Renal pelvis (tissue), 1 donor: ENCODE measurements at regions not wholly inside any gene's neighbourhood (a gene's known extent, or its start where the extent isn't known, plus 50 kb on each side); places are given as distances from the start of the nearest gene placed in this dataset.

Experiments
- DNase-seq: peaks from one replicate; pipeline ENCODE4 v3.0.0-alpha.2; 2013

DNA sequence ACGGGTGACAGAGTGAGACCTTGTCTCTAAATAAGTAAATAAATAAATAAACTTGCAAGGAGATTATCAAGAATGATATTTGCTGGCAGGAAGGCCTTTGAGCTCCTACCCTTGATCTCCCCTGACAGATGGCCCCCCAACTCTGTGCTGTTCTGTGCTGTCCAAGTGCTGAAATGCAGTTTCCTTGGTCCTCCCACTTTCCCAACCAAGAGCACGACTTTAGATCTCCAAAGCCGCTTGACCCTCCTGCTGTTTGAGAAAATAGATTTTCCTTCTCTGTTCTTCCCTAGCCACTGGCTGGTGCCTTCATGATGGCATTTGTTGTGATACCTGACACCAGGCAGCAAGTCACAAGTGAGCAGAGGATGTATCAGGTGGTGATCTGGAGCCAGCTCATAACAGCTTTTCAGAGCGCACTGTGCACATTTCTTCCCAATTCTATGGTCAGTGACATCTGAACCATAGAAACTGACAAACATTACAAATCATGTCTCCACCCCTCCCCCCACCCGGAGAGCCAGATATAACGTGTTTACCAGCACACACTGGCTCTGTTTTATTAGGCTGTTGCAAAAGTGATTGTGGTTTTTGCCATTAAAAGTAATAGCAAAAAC lies 80.0 kb upstream of the PUM3 start:
- peak; percentile 34 for DNase-seq

DNA sequence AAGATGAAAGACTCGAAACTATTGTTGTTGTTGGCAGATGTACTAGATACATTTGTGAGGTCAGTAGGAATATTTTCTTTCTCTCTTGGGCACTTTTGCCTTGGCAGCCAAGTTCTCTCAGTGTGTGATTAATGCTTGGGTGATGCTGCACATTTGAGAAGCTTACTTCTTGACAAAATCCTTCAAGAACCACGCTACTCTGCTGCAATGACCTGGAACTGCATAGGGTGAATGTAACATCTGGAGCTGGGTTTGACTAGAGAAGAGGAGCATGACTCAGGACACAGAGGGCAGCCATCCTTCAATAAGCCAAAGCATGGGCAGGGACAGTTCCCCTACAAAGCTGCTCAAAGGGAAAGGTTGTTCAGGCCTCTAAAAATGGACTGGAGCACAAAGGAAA lies 75.5 kb upstream of the PUM3 start:
- no peak for DNase-seq

DNA sequence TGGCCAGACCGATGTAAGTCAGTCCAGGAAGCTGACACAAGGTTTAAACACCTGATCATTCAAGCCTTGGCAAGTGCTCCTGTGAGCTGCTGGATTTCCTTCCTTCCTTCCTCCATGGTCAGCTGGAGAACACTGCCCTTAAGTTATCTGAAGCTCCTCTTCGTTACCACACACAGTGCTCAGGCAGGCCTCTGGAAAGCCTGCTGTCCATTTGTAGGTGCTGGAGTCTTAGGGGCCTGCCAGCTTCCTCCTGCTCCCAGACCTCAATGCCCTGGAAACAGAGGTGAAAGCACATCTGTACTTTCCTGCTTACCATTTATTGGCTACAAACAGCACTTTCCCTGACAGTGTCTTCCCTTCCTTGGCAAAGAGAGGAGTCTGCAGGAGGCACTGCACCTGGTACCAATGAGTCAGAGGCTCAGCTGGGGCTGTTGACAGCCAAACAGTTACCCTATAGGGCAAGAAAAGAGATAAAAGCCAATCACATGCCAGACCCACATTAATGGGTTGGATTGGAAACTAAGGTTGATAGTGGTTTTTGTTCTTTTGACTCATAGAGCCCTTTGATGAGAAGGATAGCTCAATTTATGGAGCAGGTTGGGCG lies 72.6 kb upstream of the PUM3 start:
- DNase-seq, result no peak

DNA sequence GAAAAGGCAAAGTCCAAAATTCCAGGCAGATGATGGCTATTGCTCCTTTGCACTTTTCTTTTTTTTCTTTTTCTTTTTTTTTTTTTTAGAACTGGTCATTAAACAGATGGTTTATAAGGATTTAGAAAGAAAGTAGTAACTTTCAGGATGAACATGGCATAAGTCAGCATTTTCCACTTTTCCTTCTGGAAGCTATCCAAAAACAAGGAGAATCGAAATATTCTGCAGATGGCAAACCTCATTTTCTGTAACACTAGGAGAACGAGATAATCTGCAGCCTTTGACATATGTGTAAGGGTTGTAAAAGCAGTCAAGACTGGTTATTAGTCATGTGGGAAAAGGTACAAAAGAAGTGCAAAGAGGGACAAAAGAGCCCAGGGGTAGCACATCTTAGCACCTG lies 69.1 kb upstream of the PUM3 start:
- no peak for DNase-seq

DNA sequence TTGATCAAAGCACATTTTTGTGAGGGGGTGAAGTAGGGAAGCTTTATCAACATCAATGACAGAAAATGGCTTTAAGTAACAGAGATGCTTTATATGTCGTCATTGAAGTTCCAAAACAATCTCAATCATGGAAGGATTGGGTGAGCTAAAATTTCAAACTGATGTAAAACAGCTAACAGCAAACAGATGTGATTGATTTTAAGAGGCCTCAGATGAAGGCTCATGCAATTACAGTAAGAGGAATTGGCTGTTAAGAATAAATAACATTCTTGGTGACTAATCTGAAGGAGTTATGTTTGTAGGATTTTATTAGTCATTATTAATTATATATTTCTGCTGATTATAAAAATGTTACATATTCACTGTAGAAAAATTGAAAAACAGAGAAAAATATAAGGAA lies 63.5 kb upstream of the PUM3 start:
- DNase-seq, result no peak

DNA sequence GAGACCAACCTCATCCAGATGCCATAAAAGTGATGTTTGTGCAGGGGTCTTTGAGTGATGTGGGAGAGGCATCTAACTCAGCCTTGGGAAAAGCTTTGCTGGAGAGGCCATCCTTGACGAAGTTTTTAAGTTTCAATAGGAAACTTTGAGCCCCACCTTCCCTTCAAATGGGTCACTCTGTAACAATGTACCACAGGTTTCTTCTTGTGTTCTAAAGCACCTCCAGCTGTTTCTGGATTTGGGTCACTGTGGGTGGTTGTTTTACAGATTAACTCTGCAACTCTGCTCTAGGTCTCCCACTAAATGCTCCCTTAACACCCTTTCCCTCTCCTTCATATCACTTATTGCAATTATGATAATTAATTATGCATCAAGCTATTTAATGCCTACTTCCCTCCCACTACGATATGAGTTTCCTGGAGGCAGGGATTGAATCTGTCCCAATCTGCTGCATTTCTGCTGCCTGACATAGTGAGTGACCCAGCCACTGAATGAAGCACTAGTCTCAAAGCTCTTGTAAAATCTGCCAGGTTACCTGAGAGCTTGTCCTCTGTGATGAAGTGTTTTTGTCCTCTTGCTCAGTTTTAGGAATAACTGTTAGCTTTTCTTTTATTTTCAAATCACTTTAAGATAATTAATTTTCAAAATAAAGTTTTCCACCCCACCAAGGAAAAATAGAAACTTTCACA lies 60.5 kb upstream of the PUM3 start:
- DNase-seq, result no peak
